Osteoblast (primary cell): ENCODE measurements at regions not wholly inside any gene's neighbourhood (a gene's known extent, or its start where the extent isn't known, plus 50 kb on each side); places are given as distances from the start of the nearest gene placed in this dataset.

ENCODE experiments used
- DNase-seq: peaks from one replicate; pipeline ENCODE4 v3.0.0; 2011; ENCODE audit warnings: low spot score, mixed read lengths; ENCODE audit not compliant: insufficient read length; ENCODE audit errors: missing footprints
- H2AFZ ChIP-seq: 2 replicates; pipeline ENCODE4 v1.6.0; 2011; ENCODE audit warnings: mild to moderate bottlenecking, low read length
- H3K27ac ChIP-seq: 2 replicates; pipeline ENCODE4 v1.5.1; 2011; ENCODE audit warnings: mild to moderate bottlenecking, low read depth, low read length, moderate library complexity
- H3K27me3 ChIP-seq: 2 replicates; pipeline ENCODE4 v1.6.0; 2012; ENCODE audit warnings: mild to moderate bottlenecking, control low read depth, inconsistent platforms, low read length, moderate library complexity; ENCODE audit not compliant: insufficient read depth
- H3K36me3 ChIP-seq: 2 replicates; pipeline ENCODE4 v1.5.1; 2011; ENCODE audit warnings: mild to moderate bottlenecking, low read length, control low read depth, moderate library complexity; ENCODE audit not compliant: insufficient read depth
- H3K4me1 ChIP-seq: 2 replicates; pipeline ENCODE4 v1.5.1; 2011; ENCODE audit warnings: mild to moderate bottlenecking, low read length, control low read depth, moderate library complexity; ENCODE audit not compliant: insufficient read depth
- H3K4me2 ChIP-seq: 2 replicates; pipeline ENCODE4 v1.6.0; 2011; ENCODE audit warnings: mild to moderate bottlenecking, low read length; ENCODE audit not compliant: insufficient read depth
- H3K4me3 ChIP-seq: fragments of 200-600 bp; sonication (generic); 3 replicates; pipeline ENCODE4 v1.5.1; 2012; ENCODE audit warnings: mild to moderate bottlenecking, low read length, inconsistent platforms; ENCODE audit not compliant: insufficient read depth
- H3K79me2 ChIP-seq: 2 replicates; pipeline ENCODE4 v1.6.0; 2012; ENCODE audit warnings: mild to moderate bottlenecking, low read length, control low read depth, inconsistent platforms; ENCODE audit not compliant: insufficient read depth
- H3K9me3 ChIP-seq: 2 replicates; pipeline ENCODE4 v1.5.1; 2011; ENCODE audit warnings: low read depth, low read length, control low read depth
- H4K20me1 ChIP-seq: 2 replicates; pipeline ENCODE4 v1.6.0; 2012; ENCODE audit warnings: mild to moderate bottlenecking, low read length, control low read depth; ENCODE audit not compliant: insufficient read depth
- TF ChIP-seq, protein P1 (sequence below): IDR thresholded peaks from 2 replicates; pipeline ENCODE4 v1.5.1; 2011; ENCODE audit warnings: mild to moderate bottlenecking, low read depth, low read length, moderate library complexity; ENCODE audit errors: extremely low read depth

DNA sequence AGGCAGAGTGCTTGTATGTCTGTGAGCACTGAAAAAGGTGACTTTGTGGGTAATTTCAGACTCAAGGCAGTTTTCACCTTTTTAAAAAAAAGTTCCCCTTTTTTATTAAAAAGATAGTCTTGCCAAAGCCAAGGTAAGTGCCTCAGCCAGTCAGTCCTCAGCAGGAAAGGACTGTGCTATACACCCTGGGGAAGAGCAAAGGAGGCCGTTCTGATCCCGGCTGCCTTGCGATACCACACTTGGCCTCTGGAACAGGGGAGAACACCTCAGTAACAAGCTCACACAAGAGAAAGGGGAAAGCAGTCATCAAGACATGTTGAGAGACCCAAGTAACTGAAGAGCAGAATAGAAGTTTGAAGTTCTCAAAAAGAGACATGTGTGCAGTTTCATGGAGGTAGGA is 541.7 kb downstream of the BCOR start:
- Histone ChIP-seq H3K36me3 (no peaks in the 10 kb centered on the region), H3K4me1 (peaks cover 3% of the 10 kb centered on the region), H3K4me2 (no peak overlapping the region), H3K4me3 (no peak overlapping the region), H3K9me3 (no peaks in the 10 kb centered on the region), H2AFZ (no peak overlapping the region), H3K27ac (no peak overlapping the region), H3K79me2 (no peaks in the 10 kb centered on the region), H3K27me3 (peaks cover 34% of the 10 kb centered on the region), H4K20me1 (no peaks in the 10 kb centered on the region)
- no peak for DNase-seq
- TF ChIP-seq, protein P1, sequence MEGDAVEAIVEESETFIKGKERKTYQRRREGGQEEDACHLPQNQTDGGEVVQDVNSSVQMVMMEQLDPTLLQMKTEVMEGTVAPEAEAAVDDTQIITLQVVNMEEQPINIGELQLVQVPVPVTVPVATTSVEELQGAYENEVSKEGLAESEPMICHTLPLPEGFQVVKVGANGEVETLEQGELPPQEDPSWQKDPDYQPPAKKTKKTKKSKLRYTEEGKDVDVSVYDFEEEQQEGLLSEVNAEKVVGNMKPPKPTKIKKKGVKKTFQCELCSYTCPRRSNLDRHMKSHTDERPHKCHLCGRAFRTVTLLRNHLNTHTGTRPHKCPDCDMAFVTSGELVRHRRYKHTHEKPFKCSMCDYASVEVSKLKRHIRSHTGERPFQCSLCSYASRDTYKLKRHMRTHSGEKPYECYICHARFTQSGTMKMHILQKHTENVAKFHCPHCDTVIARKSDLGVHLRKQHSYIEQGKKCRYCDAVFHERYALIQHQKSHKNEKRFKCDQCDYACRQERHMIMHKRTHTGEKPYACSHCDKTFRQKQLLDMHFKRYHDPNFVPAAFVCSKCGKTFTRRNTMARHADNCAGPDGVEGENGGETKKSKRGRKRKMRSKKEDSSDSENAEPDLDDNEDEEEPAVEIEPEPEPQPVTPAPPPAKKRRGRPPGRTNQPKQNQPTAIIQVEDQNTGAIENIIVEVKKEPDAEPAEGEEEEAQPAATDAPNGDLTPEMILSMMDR: no peak

DNA sequence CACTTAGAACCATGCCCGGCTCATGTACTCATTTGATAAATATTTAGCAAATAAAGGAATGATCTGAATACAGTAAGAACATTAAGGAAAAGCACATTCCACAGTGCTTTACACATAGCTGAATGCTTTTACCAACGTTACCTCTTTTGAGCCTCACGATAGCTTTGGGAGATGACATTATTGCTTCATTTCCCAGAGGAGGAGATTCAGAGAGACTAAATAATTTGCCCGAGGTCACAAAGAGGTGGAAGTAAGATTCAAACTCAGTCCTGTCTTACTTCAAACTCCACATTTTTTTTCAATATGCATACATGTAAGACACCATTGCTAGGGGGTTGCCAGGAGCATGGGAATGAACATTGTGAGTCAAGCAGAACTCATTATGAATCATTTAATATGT is 538.5 kb downstream of the BCOR start:
- Histone ChIP-seq H2AFZ (no peak overlapping the region), H3K4me3 (no peak overlapping the region), H3K27ac (no peak overlapping the region), H3K9me3 (no peaks in the 10 kb centered on the region), H4K20me1 (peaks cover under 1% of the 10 kb centered on the region), H3K27me3 (peaks cover 23% of the 10 kb centered on the region), H3K36me3 (no peaks in the 10 kb centered on the region), H3K4me1 (peaks cover 3% of the 10 kb centered on the region), H3K4me2 (no peak overlapping the region), H3K79me2 (no peaks in the 10 kb centered on the region)
- DNase-seq: no peak
- TF ChIP-seq, protein P1: no peak

DNA sequence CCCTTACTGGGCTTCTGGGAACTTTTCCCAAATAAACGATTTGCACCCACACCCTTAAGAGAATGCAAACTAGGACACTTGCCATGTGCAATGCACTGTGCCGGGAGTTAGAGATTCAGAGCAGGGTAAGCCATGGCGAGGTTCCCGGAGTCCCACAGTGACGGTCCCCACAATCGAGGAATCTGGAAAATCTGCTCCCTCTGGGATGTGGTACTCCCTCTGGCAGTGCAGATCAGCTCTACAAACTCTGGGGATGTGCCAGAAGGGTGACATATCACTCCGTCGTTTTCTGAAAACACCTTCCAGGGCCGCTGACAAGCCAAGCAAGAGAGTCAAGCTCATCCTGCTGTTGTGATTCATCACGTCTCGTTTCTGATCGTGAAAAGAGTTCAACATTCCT is 537.5 kb downstream of the BCOR start:
- Histone ChIP-seq H3K4me2 (no peak overlapping the region), H3K4me3 (no peak overlapping the region), H3K9me3 (no peaks in the 10 kb centered on the region), H2AFZ (no peak overlapping the region), H3K79me2 (no peaks in the 10 kb centered on the region), H3K27me3 (peaks cover 23% of the 10 kb centered on the region), H3K27ac (no peak overlapping the region), H4K20me1 (peaks cover 3% of the 10 kb centered on the region), H3K36me3 (no peaks in the 10 kb centered on the region), H3K4me1 (peaks cover 3% of the 10 kb centered on the region)
- no peak for DNase-seq
- TF ChIP-seq, protein P1: no peak

DNA sequence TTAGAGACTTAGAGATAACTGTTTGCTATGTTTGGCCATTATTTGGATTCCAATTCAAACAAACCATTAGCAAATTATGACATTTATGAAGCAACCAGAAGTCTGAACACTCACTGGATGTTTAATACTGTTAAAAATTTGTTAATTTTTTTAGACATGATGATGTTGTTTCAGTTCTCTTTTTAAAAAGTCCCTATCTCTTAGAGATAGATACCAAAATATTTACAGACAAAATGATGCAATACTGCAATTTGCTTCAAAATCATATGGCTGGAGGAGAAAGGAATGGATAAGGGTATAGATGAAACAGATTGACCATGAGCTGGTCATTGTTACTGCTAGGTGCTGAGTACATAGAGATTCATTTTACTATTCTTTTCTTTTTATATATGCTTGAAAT is 534.6 kb downstream of the BCOR start:
- H3K9me3 ChIP-seq: no peaks in the 10 kb centered on the region
- TF ChIP-seq, protein P1: no peak
- peaks cover 17% of the 10 kb centered on the region for H3K27me3 ChIP-seq
- no peaks in the 10 kb centered on the region for H3K79me2 ChIP-seq
- H4K20me1 ChIP-seq: peaks cover 3% of the 10 kb centered on the region
- peaks cover 3% of the 10 kb centered on the region for H3K4me1 ChIP-seq
- no peak overlapping the region for H3K4me2 ChIP-seq
- H3K4me3 ChIP-seq: no peak overlapping the region
- H3K36me3 ChIP-seq: no peaks in the 10 kb centered on the region
- no peak overlapping the region for H2AFZ ChIP-seq
- H3K27ac ChIP-seq: no peak overlapping the region
- DNase-seq: no peak
